Hindlimb muscle (tissue), 1 donor: ENCODE measurements at regions not wholly inside any gene's neighbourhood (a gene's known extent, or its start where the extent isn't known, plus 50 kb on each side); places are given as distances from the start of the nearest gene placed in this dataset.

Source experiments
- DNase-seq: peaks from one replicate; pipeline ENCODE4 v3.0.0-alpha.2; 2013

GRCh38 chr15:26477044-26477443 lies 295.8 kb downstream of the GABRB3 start:
- DNase-seq = no peak

GRCh38 chr15:26475554-26475953 lies 297.3 kb downstream of the GABRB3 start:
- DNase-seq = no peak

GRCh38 chr15:26472661-26473060 lies 300.2 kb downstream of the GABRB3 start:
- no peak for DNase-seq

GRCh38 chr15:26461847-26462608 lies 310.8 kb downstream of the GABRB3 start:
- DNase-seq = no peak

- no peak for DNase-seq
Measured at GRCh38 chr15:26460165-26460564, 312.7 kb downstream of the GABRB3 start.

- no peak for DNase-seq
Measured at GRCh38 chr15:26455828-26456227, 317.0 kb downstream of the GABRB3 start.

GRCh38 chr15:26453914-26454313 lies 319.0 kb downstream of the GABRB3 start:
- no peak for DNase-seq

GRCh38 chr15:26451995-26452394 lies 320.9 kb downstream of the GABRB3 start:
- DNase-seq = no peak

- no peak for DNase-seq
Measured at GRCh38 chr15:26449291-26449690, 323.6 kb downstream of the GABRB3 start.

GRCh38 chr15:26443321-26443720 lies 329.5 kb downstream of the GABRB3 start:
- DNase-seq = no peak

GRCh38 chr15:26442680-26443079 lies 330.2 kb downstream of the GABRB3 start:
- DNase-seq = no peak

GRCh38 chr15:26439681-26440080 lies 333.2 kb downstream of the GABRB3 start:
- no peak for DNase-seq

GRCh38 chr15:26438718-26439117 lies 334.1 kb downstream of the GABRB3 start:
- DNase-seq = no peak

GRCh38 chr15:26438316-26438715 lies 334.6 kb downstream of the GABRB3 start:
- no peak for DNase-seq

- no peak for DNase-seq
Measured at GRCh38 chr15:26433818-26434217, 339.0 kb downstream of the GABRB3 start.

- no peak for DNase-seq
Measured at GRCh38 chr15:26433060-26433459, 339.8 kb downstream of the GABRB3 start.

GRCh38 chr15:26421065-26421464 lies 351.8 kb downstream of the GABRB3 start:
- no peak for DNase-seq

GRCh38 chr15:26395624-26396023 lies 377.2 kb downstream of the GABRB3 start:
- no peak for DNase-seq

- no peak for DNase-seq
Measured at GRCh38 chr15:26394801-26395200, 378.1 kb downstream of the GABRB3 start.

GRCh38 chr15:26392956-26393355 lies 379.9 kb downstream of the GABRB3 start:
- no peak for DNase-seq

GRCh38 chr15:26391567-26392194 lies 381.2 kb downstream of the GABRB3 start:
- no peak for DNase-seq

GRCh38 chr15:26382444-26383072 lies 390.3 kb downstream of the GABRB3 start:
- no peak for DNase-seq

GRCh38 chr15:26378304-26378703 lies 394.6 kb downstream of the GABRB3 start:
- no peak for DNase-seq

GRCh38 chr15:26376243-26376642 lies 396.6 kb downstream of the GABRB3 start:
- DNase-seq = no peak
